ENCODE measurements at regions not wholly inside any gene's neighbourhood (a gene's known extent, or its start where the extent isn't known, plus 50 kb on each side); places are given as distances from the start of the nearest gene placed in this dataset.
"Not testable (repeated sequence)": the region's sequence is repeated elsewhere in the genome, so short reads cannot be mapped to it uniquely, and the experiment has no call there.

GRCh38 chr15:20063167-20063566 lies 478.4 kb downstream of the GOLGA6L6 start:
- not testable (repeated sequence) for H3K27me3 ChIP-seq (ENCODE audit: insufficient read depth, low read length); H3K9ac ChIP-seq (ENCODE audit: low read length); H3K4me3 ChIP-seq (ENCODE audit: low read depth, low read length, poor library complexity, severe bottlenecking); H3K4me1 ChIP-seq (ENCODE audit: insufficient read depth, low read length, severe bottlenecking); H3K9me2 ChIP-seq (ENCODE audit: low read depth, low read length); H3K36me3 ChIP-seq (ENCODE audit: insufficient read depth, low read length); H3K9me3 ChIP-seq (ENCODE audit: low read length); H3K27ac ChIP-seq (ENCODE audit: low read depth, low read length, poor library complexity, severe bottlenecking); H2AFZ ChIP-seq (ENCODE audit: low read length); H4K20me1 ChIP-seq (ENCODE audit: insufficient read depth, low read length); H3K79me2 ChIP-seq (ENCODE audit: insufficient read depth, low read length); H3F3A ChIP-seq (ENCODE audit: insufficient read depth, low read length); H3K4me2 ChIP-seq (ENCODE audit: low read length)

- not testable (repeated sequence) for H3K36me3 ChIP-seq (ENCODE audit: insufficient read depth, low read length); H3K27me3 ChIP-seq (ENCODE audit: insufficient read depth, low read length); H3K9me2 ChIP-seq (ENCODE audit: low read depth, low read length); H3K4me2 ChIP-seq (ENCODE audit: low read length); H3K9ac ChIP-seq (ENCODE audit: low read length); H3K4me1 ChIP-seq (ENCODE audit: insufficient read depth, low read length, severe bottlenecking); H3K9me3 ChIP-seq (ENCODE audit: low read length); H3K4me3 ChIP-seq (ENCODE audit: low read depth, low read length, poor library complexity, severe bottlenecking); H3K27ac ChIP-seq (ENCODE audit: low read depth, low read length, poor library complexity, severe bottlenecking); H3K79me2 ChIP-seq (ENCODE audit: insufficient read depth, low read length); H2AFZ ChIP-seq (ENCODE audit: low read length); H4K20me1 ChIP-seq (ENCODE audit: insufficient read depth, low read length); H3F3A ChIP-seq (ENCODE audit: insufficient read depth, low read length)
Measured at GRCh38 chr15:20060838-20061237, 480.8 kb downstream of the GOLGA6L6 start.

- H3K36me3 ChIP-seq (ENCODE audit: insufficient read depth, low read length); H3K79me2 ChIP-seq (ENCODE audit: insufficient read depth, low read length); H3K27me3 ChIP-seq (ENCODE audit: insufficient read depth, low read length); H3K4me3 ChIP-seq (ENCODE audit: low read depth, low read length, poor library complexity, severe bottlenecking); H3F3A ChIP-seq (ENCODE audit: insufficient read depth, low read length); H3K4me1 ChIP-seq (ENCODE audit: insufficient read depth, low read length, severe bottlenecking); H3K9ac ChIP-seq (ENCODE audit: low read length); H4K20me1 ChIP-seq (ENCODE audit: insufficient read depth, low read length); H3K27ac ChIP-seq (ENCODE audit: low read depth, low read length, poor library complexity, severe bottlenecking); H3K4me2 ChIP-seq (ENCODE audit: low read length); H3K9me3 ChIP-seq (ENCODE audit: low read length); H3K9me2 ChIP-seq (ENCODE audit: low read depth, low read length); H2AFZ ChIP-seq (ENCODE audit: low read length): not testable (repeated sequence)
Measured at GRCh38 chr15:20056871-20057270, 484.7 kb downstream of the GOLGA6L6 start.

- not testable (repeated sequence) for H3K4me3 ChIP-seq (ENCODE audit: low read depth, low read length, poor library complexity, severe bottlenecking); H3K9ac ChIP-seq (ENCODE audit: low read length); H3K27ac ChIP-seq (ENCODE audit: low read depth, low read length, poor library complexity, severe bottlenecking); H3K4me1 ChIP-seq (ENCODE audit: insufficient read depth, low read length, severe bottlenecking); H4K20me1 ChIP-seq (ENCODE audit: insufficient read depth, low read length); H3F3A ChIP-seq (ENCODE audit: insufficient read depth, low read length); H3K36me3 ChIP-seq (ENCODE audit: insufficient read depth, low read length); H3K79me2 ChIP-seq (ENCODE audit: insufficient read depth, low read length); H3K9me2 ChIP-seq (ENCODE audit: low read depth, low read length); H3K4me2 ChIP-seq (ENCODE audit: low read length); H3K9me3 ChIP-seq (ENCODE audit: low read length); H3K27me3 ChIP-seq (ENCODE audit: insufficient read depth, low read length); H2AFZ ChIP-seq (ENCODE audit: low read length)
Measured at GRCh38 chr15:20055921-20056320, 485.7 kb downstream of the GOLGA6L6 start.

- H3K79me2 ChIP-seq (ENCODE audit: insufficient read depth, low read length); H2AFZ ChIP-seq (ENCODE audit: low read length); H3F3A ChIP-seq (ENCODE audit: insufficient read depth, low read length); H3K9me2 ChIP-seq (ENCODE audit: low read depth, low read length); H3K9me3 ChIP-seq (ENCODE audit: low read length); H3K9ac ChIP-seq (ENCODE audit: low read length); H3K4me1 ChIP-seq (ENCODE audit: insufficient read depth, low read length, severe bottlenecking); H3K27me3 ChIP-seq (ENCODE audit: insufficient read depth, low read length); H4K20me1 ChIP-seq (ENCODE audit: insufficient read depth, low read length); H3K27ac ChIP-seq (ENCODE audit: low read depth, low read length, poor library complexity, severe bottlenecking); H3K4me3 ChIP-seq (ENCODE audit: low read depth, low read length, poor library complexity, severe bottlenecking); H3K36me3 ChIP-seq (ENCODE audit: insufficient read depth, low read length); H3K4me2 ChIP-seq (ENCODE audit: low read length): not testable (repeated sequence)
Measured at GRCh38 chr15:20048189-20048588, 493.4 kb downstream of the GOLGA6L6 start.

- not testable (repeated sequence) for H3K27ac ChIP-seq (ENCODE audit: low read depth, low read length, poor library complexity, severe bottlenecking); H4K20me1 ChIP-seq (ENCODE audit: insufficient read depth, low read length); H3K9me3 ChIP-seq (ENCODE audit: low read length); H3K4me2 ChIP-seq (ENCODE audit: low read length); H3K9me2 ChIP-seq (ENCODE audit: low read depth, low read length); H3K4me1 ChIP-seq (ENCODE audit: insufficient read depth, low read length, severe bottlenecking); H3K79me2 ChIP-seq (ENCODE audit: insufficient read depth, low read length); H3F3A ChIP-seq (ENCODE audit: insufficient read depth, low read length); H2AFZ ChIP-seq (ENCODE audit: low read length); H3K4me3 ChIP-seq (ENCODE audit: low read depth, low read length, poor library complexity, severe bottlenecking); H3K9ac ChIP-seq (ENCODE audit: low read length); H3K36me3 ChIP-seq (ENCODE audit: insufficient read depth, low read length); H3K27me3 ChIP-seq (ENCODE audit: insufficient read depth, low read length)
Measured at GRCh38 chr15:20045165-20045564, 496.4 kb downstream of the GOLGA6L6 start.

GRCh38 chr15:20040691-20041090 lies 500.9 kb downstream of the GOLGA6L6 start:
- H3K4me3 ChIP-seq (ENCODE audit: low read depth, low read length, poor library complexity, severe bottlenecking); H3K9me2 ChIP-seq (ENCODE audit: low read depth, low read length); H3K27me3 ChIP-seq (ENCODE audit: insufficient read depth, low read length); H3K9ac ChIP-seq (ENCODE audit: low read length); H3K79me2 ChIP-seq (ENCODE audit: insufficient read depth, low read length); H3F3A ChIP-seq (ENCODE audit: insufficient read depth, low read length); H3K4me1 ChIP-seq (ENCODE audit: insufficient read depth, low read length, severe bottlenecking); H3K4me2 ChIP-seq (ENCODE audit: low read length); H3K36me3 ChIP-seq (ENCODE audit: insufficient read depth, low read length); H2AFZ ChIP-seq (ENCODE audit: low read length); H3K27ac ChIP-seq (ENCODE audit: low read depth, low read length, poor library complexity, severe bottlenecking); H4K20me1 ChIP-seq (ENCODE audit: insufficient read depth, low read length); H3K9me3 ChIP-seq (ENCODE audit: low read length): not testable (repeated sequence)

- not testable (repeated sequence) for H3K79me2 ChIP-seq (ENCODE audit: insufficient read depth, low read length); H3K27me3 ChIP-seq (ENCODE audit: insufficient read depth, low read length); H2AFZ ChIP-seq (ENCODE audit: low read length); H3K27ac ChIP-seq (ENCODE audit: low read depth, low read length, poor library complexity, severe bottlenecking); H3K9ac ChIP-seq (ENCODE audit: low read length); H3K36me3 ChIP-seq (ENCODE audit: insufficient read depth, low read length); H3K9me3 ChIP-seq (ENCODE audit: low read length); H3F3A ChIP-seq (ENCODE audit: insufficient read depth, low read length); H4K20me1 ChIP-seq (ENCODE audit: insufficient read depth, low read length); H3K4me2 ChIP-seq (ENCODE audit: low read length); H3K9me2 ChIP-seq (ENCODE audit: low read depth, low read length); H3K4me3 ChIP-seq (ENCODE audit: low read depth, low read length, poor library complexity, severe bottlenecking); H3K4me1 ChIP-seq (ENCODE audit: insufficient read depth, low read length, severe bottlenecking)
Measured at GRCh38 chr15:20025040-20025439, 516.6 kb downstream of the GOLGA6L6 start.
